Natural killer cell treated with Interleukin-12 subunit alpha and Interleukin-12 subunit beta and Interleukin-15 and Interleukin-18, amount 100 ng/mL, for 72 hours (primary cell): ENCODE measurements at regions not wholly inside any gene's neighbourhood (a gene's known extent, or its start where the extent isn't known, plus 50 kb on each side); places are given as distances from the start of the nearest gene placed in this dataset.
"Not testable (repeated sequence)": the region's sequence is repeated elsewhere in the genome, so short reads cannot be mapped to it uniquely, and the experiment has no call there.

ENCODE experiments used
- ATAC-seq, 2 donors: fragments of 150-1000 bp; cut with Tn5 transposase in 1 of 2; sonication (Bioruptor Pico), chemical (Tn5 transposase) in 1 of 2; 2 replicates each; pipeline ENCODE4 v1.10.0; 2021
- DNase-seq: peaks from one replicate; pipeline ENCODE4 v3.0.0; 2022; ENCODE audit warnings: low spot score
- H3K27ac Mint-ChIP-seq, 2 donors: 1 replicate in 1 of 2; 2 replicates in 1 of 2; pipeline ENCODE4 v1.8.0; 2022; ENCODE audit warnings: mixed read lengths in 2 of 2, mild to moderate bottlenecking in 1 of 2, moderate library complexity in 1 of 2
- H3K27me3 Mint-ChIP-seq, 2 donors: 1 replicate in 1 of 2; 2 replicates in 1 of 2; pipeline ENCODE4 v1.8.0; 2022; ENCODE audit warnings: mixed read lengths in 2 of 2
- H3K36me3 Mint-ChIP-seq: one replicate; pipeline ENCODE4 v1.8.0; 2022; ENCODE audit warnings: mixed read lengths
- H3K4me1 Mint-ChIP-seq, 2 donors: 1 replicate in 1 of 2; 2 replicates in 1 of 2; pipeline ENCODE4 v1.8.0; 2022; ENCODE audit warnings: low read depth in 2 of 2, mixed read lengths in 2 of 2, mild to moderate bottlenecking in 1 of 2
- H3K4me3 Mint-ChIP-seq: one replicate; pipeline ENCODE4 v1.8.0; 2022; ENCODE audit warnings: mixed read lengths
- H3K9me3 Mint-ChIP-seq: 2 replicates; pipeline ENCODE4 v1.8.0; 2022; ENCODE audit warnings: mixed read lengths

DNA sequence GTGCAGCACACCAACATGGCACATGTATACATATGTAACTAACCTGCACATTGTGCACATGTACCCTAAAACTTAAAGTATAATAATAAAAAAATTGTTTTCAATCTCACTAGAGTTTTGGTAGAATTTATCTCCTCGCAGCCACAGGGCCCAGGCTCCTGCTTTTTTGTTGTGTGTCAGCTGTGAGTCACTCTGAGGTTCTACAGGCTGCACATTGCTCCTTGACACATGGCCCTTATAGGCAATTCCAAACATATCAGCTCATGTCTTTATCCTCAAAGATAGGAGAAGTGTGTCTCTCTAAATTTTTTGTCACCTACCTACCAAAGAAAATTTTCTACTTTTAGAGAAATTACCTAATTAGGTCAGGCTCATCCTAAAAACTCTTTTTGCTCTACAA is 252.1 kb upstream of the ADGRL3 start:
- peaks cover 8% of the 10 kb centered on the region for H3K36me3 Mint-ChIP-seq
- no peak overlapping the region for H3K27ac Mint-ChIP-seq
- no peaks in the 10 kb centered on the region for H3K27me3 Mint-ChIP-seq
- ATAC-seq (no peak), DNase-seq (no peak)
- no peak overlapping the region for H3K4me3 Mint-ChIP-seq
- H3K4me1 Mint-ChIP-seq, result no peaks in the 10 kb centered on the region
- H3K9me3 Mint-ChIP-seq, result peaks cover 14% of the 10 kb centered on the region

DNA sequence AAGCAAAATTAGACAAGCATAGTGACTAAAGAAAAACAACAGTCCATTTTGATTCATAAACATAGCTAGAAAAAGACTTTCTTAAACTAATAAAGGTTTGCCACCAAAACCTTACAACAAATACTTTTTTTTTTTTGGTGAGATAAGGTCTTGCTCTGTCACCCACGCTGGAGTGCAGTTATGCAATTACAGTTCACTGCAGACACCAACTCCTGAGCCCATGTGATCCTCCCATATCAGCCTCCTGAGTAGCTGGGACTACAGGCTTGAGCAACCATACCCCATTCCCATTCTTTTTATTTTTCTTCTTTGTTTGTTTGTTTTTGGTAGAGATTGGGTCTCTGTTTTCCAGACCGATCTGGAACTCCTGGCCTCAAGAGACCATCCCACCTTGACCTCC is 247.2 kb upstream of the ADGRL3 start:
- no peak overlapping the region for H3K4me3 Mint-ChIP-seq
- ATAC-seq (no peak), DNase-seq (no peak)
- H3K9me3 Mint-ChIP-seq, result peaks cover 13% of the 10 kb centered on the region
- no peak overlapping the region for H3K27ac Mint-ChIP-seq
- peaks cover 16% of the 10 kb centered on the region for H3K36me3 Mint-ChIP-seq
- no peaks in the 10 kb centered on the region for H3K4me1 Mint-ChIP-seq
- no peaks in the 10 kb centered on the region for H3K27me3 Mint-ChIP-seq

DNA sequence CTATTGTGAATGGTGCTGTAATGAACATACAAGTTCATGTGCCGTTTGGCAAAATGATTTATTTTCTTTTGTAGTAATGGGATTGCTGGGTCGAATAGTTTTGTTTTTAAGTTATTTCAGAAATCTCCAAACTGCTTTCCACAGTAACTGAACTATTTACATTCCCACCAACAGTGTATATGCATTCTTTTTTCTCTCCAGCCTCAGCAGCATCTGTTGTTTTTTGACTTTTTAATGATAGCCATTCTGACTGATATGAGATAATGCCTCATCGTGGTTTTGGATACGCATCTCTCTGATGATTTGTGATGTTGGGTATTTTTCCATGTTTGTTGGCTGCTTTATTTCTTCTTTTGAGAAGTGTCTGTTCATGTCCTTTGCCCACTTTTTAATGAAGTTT is 246.3 kb upstream of the ADGRL3 start:
- peaks cover 16% of the 10 kb centered on the region for H3K36me3 Mint-ChIP-seq
- ATAC-seq (no peak), DNase-seq (no peak)
- H3K27ac Mint-ChIP-seq, result no peak overlapping the region
- H3K9me3 Mint-ChIP-seq, result peaks cover 13% of the 10 kb centered on the region
- no peaks in the 10 kb centered on the region for H3K27me3 Mint-ChIP-seq
- no peaks in the 10 kb centered on the region for H3K4me1 Mint-ChIP-seq
- no peak overlapping the region for H3K4me3 Mint-ChIP-seq

DNA sequence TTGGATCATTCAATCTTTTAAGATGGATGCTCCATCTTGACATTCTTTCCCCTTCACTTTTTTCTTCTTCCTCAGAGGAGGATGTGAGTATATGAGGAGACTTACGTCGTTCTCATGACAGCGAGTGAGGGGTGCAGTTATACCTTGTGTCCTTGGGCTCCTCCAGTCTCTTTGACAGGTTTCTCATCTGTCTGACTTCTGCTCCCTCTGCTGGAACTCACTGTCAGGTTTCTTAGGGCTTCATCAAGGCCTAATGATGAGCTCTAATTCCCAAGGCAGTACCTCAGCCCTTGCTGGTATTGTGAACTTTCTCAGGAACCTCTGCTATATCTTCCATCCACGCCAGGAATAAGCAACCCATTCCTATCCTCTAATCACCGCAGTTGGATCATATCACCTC is 237.8 kb upstream of the ADGRL3 start:
- H3K36me3 Mint-ChIP-seq, result no peaks in the 10 kb centered on the region
- ATAC-seq (no peak), DNase-seq (no peak)
- H3K4me3 Mint-ChIP-seq, result no peak overlapping the region
- H3K27me3 Mint-ChIP-seq, result no peaks in the 10 kb centered on the region
- H3K4me1 Mint-ChIP-seq, result no peaks in the 10 kb centered on the region
- no peak overlapping the region for H3K27ac Mint-ChIP-seq
- H3K9me3 Mint-ChIP-seq, result peaks cover 17% of the 10 kb centered on the region

DNA sequence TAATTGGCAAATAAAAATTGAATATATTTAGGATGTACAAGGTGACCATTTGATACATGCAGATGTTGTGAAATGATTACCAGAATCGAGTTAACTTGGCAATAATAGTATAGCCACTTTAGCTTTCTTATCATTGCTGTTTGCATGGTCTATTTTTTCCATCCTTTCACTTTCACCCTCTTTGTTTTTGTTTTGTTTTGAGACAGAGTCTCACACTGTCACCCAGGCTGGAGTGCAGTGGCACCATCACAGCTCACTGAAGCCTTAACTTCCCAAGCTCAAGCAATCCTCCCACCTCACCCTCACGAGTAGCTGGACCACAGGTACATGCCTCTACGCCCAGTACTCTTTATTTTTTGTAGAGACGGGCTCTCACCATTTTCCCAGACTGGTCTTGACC is 218.6 kb upstream of the ADGRL3 start:
- Mint-ChIP-seq H3K4me1 (no peaks in the 10 kb centered on the region), H3K27ac (no peak overlapping the region), H3K9me3 (peaks cover 17% of the 10 kb centered on the region), H3K27me3 (no peaks in the 10 kb centered on the region), H3K36me3 (no peaks in the 10 kb centered on the region), H3K4me3 (no peak overlapping the region)
- ATAC-seq (no peak), DNase-seq (no peak)

DNA sequence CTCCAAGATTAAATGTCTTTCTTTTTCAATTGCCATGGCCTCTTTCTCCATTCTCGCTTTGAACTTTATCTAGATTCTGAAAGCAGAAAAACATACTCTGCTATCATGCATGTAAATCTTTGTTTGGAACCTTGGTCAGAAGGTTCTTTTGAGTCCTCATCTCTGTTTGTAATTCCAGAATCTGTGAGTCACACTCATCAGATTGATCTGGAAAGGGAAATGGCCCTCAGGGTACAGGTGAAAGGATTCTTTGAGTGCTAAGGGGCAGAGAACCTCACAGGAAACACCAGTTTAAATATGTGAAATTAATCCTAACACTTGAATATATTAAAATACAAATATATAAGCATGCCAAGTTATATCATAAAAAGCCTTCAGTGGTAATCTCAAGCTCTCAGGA is 211.0 kb upstream of the ADGRL3 start:
- H3K9me3 Mint-ChIP-seq, result peaks cover 19% of the 10 kb centered on the region
- DNase-seq, result no peak
- H3K27me3 Mint-ChIP-seq, result no peaks in the 10 kb centered on the region
- peaks cover 8% of the 10 kb centered on the region for H3K36me3 Mint-ChIP-seq
- ATAC-seq, result no peak
- no peak overlapping the region for H3K4me3 Mint-ChIP-seq
- no peaks in the 10 kb centered on the region for H3K4me1 Mint-ChIP-seq
- no peak overlapping the region for H3K27ac Mint-ChIP-seq

DNA sequence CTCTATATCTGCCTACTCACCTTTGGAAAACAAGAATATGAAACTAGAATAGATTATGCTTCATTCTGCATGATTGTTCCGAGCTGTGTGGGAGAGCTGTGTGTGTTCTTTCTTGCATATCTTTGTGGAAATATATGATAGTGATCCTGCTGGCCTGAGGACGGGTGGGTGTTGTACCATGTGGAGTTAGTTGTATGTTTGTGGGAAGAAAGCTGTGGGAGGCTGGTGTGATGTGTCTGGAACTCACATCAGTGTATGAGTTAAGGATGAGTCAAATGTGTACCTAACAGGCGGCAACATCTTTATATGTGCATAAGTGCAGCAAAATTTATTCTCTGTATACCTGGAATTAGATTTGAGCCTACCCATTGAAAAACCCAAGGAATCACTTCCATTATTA is 208.1 kb upstream of the ADGRL3 start:
- Mint-ChIP-seq H3K27ac (no peak overlapping the region), H3K4me3 (no peak overlapping the region), H3K36me3 (peaks cover 8% of the 10 kb centered on the region), H3K27me3 (no peaks in the 10 kb centered on the region), H3K9me3 (peaks cover 12% of the 10 kb centered on the region), H3K4me1 (no peaks in the 10 kb centered on the region)
- ATAC-seq, result no peak
- DNase-seq, result no peak

DNA sequence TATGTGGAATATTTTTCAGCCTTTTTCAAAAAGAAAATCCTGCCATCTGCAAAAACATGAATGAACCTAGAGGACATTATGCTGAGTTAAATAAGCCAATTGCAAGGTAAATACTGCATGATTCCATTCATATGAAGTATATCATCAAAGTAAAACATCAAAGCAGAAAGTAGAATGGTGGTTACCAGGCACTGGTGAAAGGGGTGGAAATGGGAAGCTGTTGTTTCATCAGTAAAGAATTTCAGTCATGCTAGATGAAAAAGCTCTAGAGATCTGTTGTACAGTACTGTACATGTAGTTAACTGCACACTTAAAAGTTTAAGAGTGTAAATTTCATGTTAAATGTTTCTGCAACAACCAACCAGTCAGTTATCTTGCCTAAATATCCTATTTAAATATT is 196.8 kb upstream of the ADGRL3 start:
- peaks cover 12% of the 10 kb centered on the region for H3K36me3 Mint-ChIP-seq
- no peak overlapping the region for H3K4me3 Mint-ChIP-seq
- DNase-seq, result no peak
- H3K27ac Mint-ChIP-seq, result no peak overlapping the region
- H3K4me1 Mint-ChIP-seq, result no peaks in the 10 kb centered on the region
- H3K9me3 Mint-ChIP-seq, result peaks cover 24% of the 10 kb centered on the region
- no peak for ATAC-seq
- no peaks in the 10 kb centered on the region for H3K27me3 Mint-ChIP-seq

DNA sequence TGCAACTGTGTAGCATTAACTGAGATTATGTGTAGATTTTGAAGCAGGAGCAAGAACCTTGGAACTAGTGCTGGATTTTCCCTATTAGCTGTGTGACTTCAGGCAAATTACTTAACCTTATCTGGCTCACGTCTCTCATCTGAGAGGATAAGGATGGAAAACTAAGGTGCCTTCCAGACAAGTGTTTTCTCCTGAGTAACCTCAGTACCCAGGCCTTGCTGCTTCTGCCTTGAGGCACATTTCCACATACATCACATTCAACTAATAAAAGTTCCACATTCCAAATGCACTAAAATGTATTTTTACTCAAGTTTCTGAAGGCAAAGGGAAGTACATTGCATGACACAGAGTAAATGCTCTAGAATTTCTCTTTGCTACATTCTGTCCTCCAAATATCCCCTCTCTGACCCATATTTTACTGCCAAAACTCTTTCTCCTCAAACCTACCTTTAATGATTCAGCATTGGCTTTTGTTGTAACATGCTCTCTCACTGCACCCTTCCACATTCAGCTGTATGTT is 195.4 kb upstream of the ADGRL3 start:
- Mint-ChIP-seq H3K4me3 (no peak overlapping the region), H3K4me1 (no peaks in the 10 kb centered on the region), H3K9me3 (peaks cover 24% of the 10 kb centered on the region), H3K27ac (no peak overlapping the region), H3K27me3 (no peaks in the 10 kb centered on the region), H3K36me3 (peaks cover 11% of the 10 kb centered on the region)
- ATAC-seq (no peak), DNase-seq (no peak)

DNA sequence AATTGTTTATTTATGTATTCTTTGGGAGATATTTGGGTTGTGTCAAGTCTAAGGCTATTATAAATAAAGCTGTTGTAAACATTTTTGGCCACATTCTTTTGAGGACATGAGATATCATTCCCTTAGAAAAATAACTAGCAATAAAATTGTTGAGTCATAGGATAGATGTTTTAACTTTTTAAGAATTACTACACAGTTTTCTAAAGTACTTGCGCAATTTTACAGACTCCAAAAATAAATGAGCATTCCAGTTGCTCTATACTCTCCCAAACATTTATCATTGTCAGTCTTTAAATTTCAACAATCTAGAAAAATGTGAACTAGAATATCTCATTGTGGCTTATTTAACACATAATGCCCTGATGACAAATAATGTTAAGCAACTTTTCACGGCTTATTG is 189.1 kb upstream of the ADGRL3 start:
- H3K4me1 Mint-ChIP-seq, result no peaks in the 10 kb centered on the region
- DNase-seq (no peak), ATAC-seq (no peak)
- H3K27me3 Mint-ChIP-seq, result no peaks in the 10 kb centered on the region
- H3K9me3 Mint-ChIP-seq, result peaks cover 22% of the 10 kb centered on the region
- peaks cover 13% of the 10 kb centered on the region for H3K36me3 Mint-ChIP-seq
- H3K27ac Mint-ChIP-seq, result no peak overlapping the region
- no peak overlapping the region for H3K4me3 Mint-ChIP-seq

DNA sequence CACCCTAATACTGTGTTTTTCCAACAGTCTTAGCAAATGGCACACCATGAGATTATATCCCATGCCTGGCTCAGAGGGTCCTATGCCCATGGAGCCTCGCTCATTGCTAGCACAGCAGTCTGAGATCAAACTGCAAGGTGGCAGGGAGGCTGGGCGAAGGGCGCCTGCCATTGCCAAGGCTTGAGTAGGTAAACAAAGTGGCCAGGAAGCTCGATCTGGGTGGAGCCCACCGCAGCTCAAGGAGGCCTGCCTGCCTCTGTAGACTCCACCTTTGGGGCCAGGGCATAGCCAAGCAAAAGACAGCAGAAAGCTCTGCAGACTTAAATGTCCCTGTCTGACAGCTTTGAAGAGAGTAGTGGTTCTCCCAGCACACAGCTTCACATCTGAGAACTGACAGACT is 188.2 kb upstream of the ADGRL3 start:
- not testable (repeated sequence) for H3K27me3 Mint-ChIP-seq, H3K4me1 Mint-ChIP-seq, ATAC-seq, DNase-seq, H3K4me3 Mint-ChIP-seq, H3K27ac Mint-ChIP-seq
- Mint-ChIP-seq H3K36me3 (peaks cover 13% of the 10 kb centered on the region), H3K9me3 (peaks cover 25% of the 10 kb centered on the region)

DNA sequence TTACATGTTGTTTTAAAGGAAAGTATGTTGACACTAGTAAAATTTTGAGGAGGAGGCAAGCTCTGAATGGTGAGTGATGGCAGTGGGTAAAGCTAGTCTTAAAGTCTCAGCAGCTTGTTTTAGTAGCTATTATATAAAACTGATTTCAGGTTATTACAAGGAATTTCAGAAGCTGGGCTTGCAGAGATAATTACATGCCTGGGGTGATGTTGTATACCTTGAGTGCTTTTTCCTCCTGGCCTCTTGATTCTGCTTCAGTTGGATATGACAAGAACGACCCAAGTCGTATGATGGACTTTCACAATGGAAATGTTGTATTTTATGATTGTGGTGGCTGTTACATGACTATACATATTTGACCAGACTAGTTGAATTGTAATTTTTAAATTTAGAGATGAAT is 175.5 kb upstream of the ADGRL3 start:
- H3K27ac Mint-ChIP-seq, result no peak overlapping the region
- H3K27me3 Mint-ChIP-seq, result no peaks in the 10 kb centered on the region
- ATAC-seq (no peak), DNase-seq (no peak)
- H3K36me3 Mint-ChIP-seq, result peaks cover 4% of the 10 kb centered on the region
- H3K4me3 Mint-ChIP-seq, result no peak overlapping the region
- no peaks in the 10 kb centered on the region for H3K4me1 Mint-ChIP-seq
- peaks cover 24% of the 10 kb centered on the region for H3K9me3 Mint-ChIP-seq

DNA sequence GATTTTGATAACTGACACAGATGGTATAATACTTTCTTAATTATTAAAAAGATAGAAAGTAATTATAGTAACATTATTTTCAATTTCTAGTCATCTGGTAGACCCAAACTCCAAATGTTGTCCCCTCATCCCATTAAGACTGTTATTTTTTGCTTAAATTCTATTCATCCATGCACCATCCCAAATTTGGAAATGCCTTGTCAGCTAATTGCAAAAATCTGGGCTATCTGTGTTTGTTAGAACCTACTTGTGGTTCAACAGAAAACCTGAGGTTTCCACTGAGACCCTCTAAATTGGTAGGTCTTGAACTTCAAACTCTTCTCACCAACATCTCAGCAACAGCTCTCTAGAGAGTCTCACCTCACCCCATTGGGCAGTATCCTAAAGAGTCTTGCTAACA is 172.2 kb upstream of the ADGRL3 start:
- H3K36me3 Mint-ChIP-seq, result no peaks in the 10 kb centered on the region
- H3K4me3 Mint-ChIP-seq, result no peak overlapping the region
- H3K4me1 Mint-ChIP-seq, result no peaks in the 10 kb centered on the region
- no peak for DNase-seq
- no peaks in the 10 kb centered on the region for H3K27me3 Mint-ChIP-seq
- no peak for ATAC-seq
- H3K9me3 Mint-ChIP-seq, result peaks cover 11% of the 10 kb centered on the region
- H3K27ac Mint-ChIP-seq, result no peak overlapping the region

DNA sequence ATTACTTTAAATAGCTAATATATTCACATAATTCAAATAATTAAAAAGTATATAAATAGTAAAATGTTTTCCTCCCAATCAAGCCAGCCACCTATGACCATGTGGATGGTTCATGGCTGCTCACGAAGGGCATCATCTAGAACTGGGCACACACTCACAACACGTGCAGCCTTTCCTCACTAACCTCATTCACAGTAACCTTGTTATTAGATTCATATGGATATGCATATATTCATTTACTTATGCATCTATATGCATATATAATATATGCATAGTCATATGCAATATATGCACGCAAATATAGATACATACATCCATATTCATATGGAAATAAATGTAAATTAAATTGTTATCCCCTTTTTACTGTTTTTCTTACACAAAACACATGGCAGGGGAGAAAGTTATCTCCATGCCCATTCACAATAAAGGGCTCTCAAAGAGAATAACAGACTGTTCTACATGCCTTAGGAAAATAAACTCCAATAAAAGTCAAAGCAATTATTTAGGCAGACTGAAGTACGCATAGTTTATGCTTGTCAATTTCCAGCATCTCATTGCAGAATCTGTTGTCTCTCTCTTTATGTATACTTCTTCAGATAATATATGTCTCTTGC is 163.9 kb upstream of the ADGRL3 start:
- Mint-ChIP-seq H3K4me3 (no peak overlapping the region), H3K36me3 (peaks cover 6% of the 10 kb centered on the region), H3K27ac (no peak overlapping the region), H3K9me3 (peaks cover 7% of the 10 kb centered on the region), H3K27me3 (no peaks in the 10 kb centered on the region), H3K4me1 (no peaks in the 10 kb centered on the region)
- DNase-seq (no peak), ATAC-seq (no peak)

DNA sequence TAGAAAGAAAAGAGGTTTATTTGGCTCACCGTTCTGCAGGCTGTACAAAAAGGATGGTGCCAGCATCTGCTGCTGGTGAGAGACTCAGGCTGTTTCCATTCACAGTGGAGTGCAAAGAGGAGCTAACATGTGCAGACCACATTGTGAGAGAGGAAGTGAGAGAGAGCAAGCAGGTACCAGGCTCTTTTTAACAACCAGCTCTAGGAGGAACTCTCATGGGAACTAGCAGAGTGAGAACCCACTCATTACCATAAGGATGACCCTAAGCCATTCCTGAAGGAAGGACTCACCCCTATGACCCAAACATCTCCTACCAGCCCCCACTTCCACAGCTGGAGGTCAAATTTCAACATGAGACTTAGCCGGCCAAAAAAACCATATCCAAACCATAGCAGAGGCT is 158.6 kb upstream of the ADGRL3 start:
- H3K27me3 Mint-ChIP-seq, result no peaks in the 10 kb centered on the region
- no peak overlapping the region for H3K4me3 Mint-ChIP-seq
- no peak overlapping the region for H3K27ac Mint-ChIP-seq
- H3K9me3 Mint-ChIP-seq, result peaks cover 12% of the 10 kb centered on the region
- no peaks in the 10 kb centered on the region for H3K4me1 Mint-ChIP-seq
- ATAC-seq, result no peak
- no peak for DNase-seq
- H3K36me3 Mint-ChIP-seq, result peaks cover 6% of the 10 kb centered on the region
